Esophagus muscularis mucosa (tissue), 4 donors: ENCODE measurements at regions not wholly inside any gene's neighbourhood (a gene's known extent, or its start where the extent isn't known, plus 50 kb on each side); places are given as distances from the start of the nearest gene placed in this dataset.

Experiments
- DNase-seq: peaks from one replicate; pipeline ENCODE4 v3.0.0-alpha.2; 2017; ENCODE audit errors: extremely low spot score
- H3K27ac ChIP-seq, 4 donors: fragments of 200-600 bp; sonication (generic); replicated peaks in 1 of 4; 1 replicate in 3 of 4; 2 replicates in 1 of 4; pipeline ENCODE4 v1.5.1; 2016 to 2019; ENCODE audit warnings: mild to moderate bottlenecking in 1 of 4
- H3K27me3 ChIP-seq, 4 donors: fragments of 200-600 bp; sonication (generic); one replicate each; pipeline versions ENCODE4 v1.5.1 to v1.6.0; 2016 to 2019
- H3K36me3 ChIP-seq, 4 donors: fragments of 200-600 bp; sonication (generic); one replicate each; pipeline ENCODE4 v1.5.1; 2016 to 2019
- H3K4me1 ChIP-seq, 4 donors: fragments of 200-600 bp; sonication (generic); one replicate each; pipeline ENCODE4 v1.5.1; 2016 to 2019
- H3K4me3 ChIP-seq, 4 donors: fragments of 200-600 bp; sonication (generic); 1 replicate in 2 of 4; 2 replicates in 2 of 4; pipeline ENCODE4 v1.5.1; 2016 to 2019; ENCODE audit warnings: mild to moderate bottlenecking in 4 of 4, moderate library complexity in 1 of 4
- H3K9me3 ChIP-seq, 4 donors: fragments of 200-600 bp; sonication (generic); 1 replicate in 3 of 4; 2 replicates in 1 of 4; pipeline ENCODE4 v1.5.1; 2016 to 2019
- CTCF ChIP-seq, 3 experiments: fragments of 200-600 bp in 2 of 3; fragments of 450-650 bp in 1 of 3; sonication (generic) in 2 of 3; IDR thresholded peaks; one replicate each; pipeline ENCODE4 v1.5.1; 2017 to 2019; ENCODE audit warnings: antibody characterized with exemption in 3 of 3, mild to moderate bottlenecking in 2 of 3, moderate library complexity in 1 of 3
- EP300 ChIP-seq: sonication (generic); formaldehyde crosslinking; IDR thresholded peaks from one replicate; pipeline ENCODE4 v1.6.1; 2017; ENCODE audit warnings: antibody characterized with exemption
- POLR2A ChIP-seq: fragments of 450-650 bp; IDR thresholded peaks from one replicate; pipeline ENCODE4 v1.6.1; 2017; ENCODE audit warnings: antibody characterized with exemption, moderate library complexity, mild to moderate bottlenecking, low read depth
- POLR2AphosphoS5 ChIP-seq, 2 donors: sonication (generic); formaldehyde crosslinking; IDR thresholded peaks; one replicate each; pipeline ENCODE4 v1.6.1; 2017; ENCODE audit warnings: antibody characterized with exemption in 2 of 2
- WGBS: methylation state at CpG from one replicate; pipeline ENCODE4 v1.1.5; 2018; 5-methylcytosine and 5-hydroxymethylcytosine counted together
- intact Hi-C: fragments of 100-400 bp; cut with DNase I; formaldehyde crosslinking; loops from one replicate; pipeline ENCODE4 v1.15.1; 2023

DNA sequence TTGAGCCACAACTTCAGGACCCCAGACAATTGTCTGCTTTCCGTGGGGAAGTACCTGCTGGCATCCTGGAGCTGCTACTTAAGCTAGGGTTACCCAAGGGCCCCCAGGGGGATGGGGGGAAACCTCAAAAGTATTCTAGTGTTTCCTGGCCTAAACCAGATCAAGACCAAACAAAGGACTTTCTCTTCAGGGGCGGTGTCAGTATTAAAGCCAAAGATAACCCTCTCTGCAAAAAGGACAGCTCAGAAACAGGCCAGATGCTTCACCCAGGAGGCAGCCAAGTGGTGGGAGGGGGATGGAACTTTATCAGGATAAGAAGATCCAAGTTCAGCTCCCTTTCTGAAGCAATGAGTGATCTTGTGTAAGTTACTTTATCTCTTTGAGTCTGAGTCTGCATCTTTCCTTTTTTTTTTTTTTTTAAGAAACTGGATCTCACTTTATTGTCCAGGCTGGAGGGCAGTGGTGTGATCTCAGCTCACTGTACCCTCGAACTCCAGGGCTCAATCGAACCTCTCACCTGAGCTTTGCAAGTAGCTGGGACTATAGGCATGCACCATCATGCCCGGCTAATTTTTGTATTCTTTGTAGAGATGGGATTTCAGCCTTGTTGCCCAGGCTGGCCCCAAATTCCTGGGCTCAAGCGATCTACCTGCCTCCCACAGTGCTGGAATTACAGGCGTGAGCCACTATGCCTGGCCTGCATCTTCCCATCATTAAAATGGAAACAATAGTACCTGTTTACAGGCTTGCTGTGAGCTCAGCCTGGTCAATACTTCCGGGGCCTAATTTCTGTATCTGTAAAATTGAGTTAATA, 151.8 kb upstream of the PTPRM start:
- intact Hi-C loops = no loop called here
- Histone ChIP-seq H3K9me3 (no peaks in the 10 kb centered on the region), H3K27me3 (no peaks in the 10 kb centered on the region), H3K4me3 (no peak overlapping the region), H3K4me1 (peaks cover 9 to 20% (median 12%) of the 10 kb centered on the region in 4 donors), H3K27ac (peak overlapping the region; percentile 33 to 62 (median 54)), H3K36me3 (no peaks in the 10 kb centered on the region)
- TF ChIP-seq CTCF (IDR thresholded peaks at IDR 0.05) (no peak), EP300 (no peak), POLR2AphosphoS5 (IDR thresholded peaks at IDR 0.05) (no peak), POLR2A (no peak)
- 90% methylated on average over 8 of the region's 8 CpGs for WGBS
- DNase-seq = no peak

GRCh38 chr18:7417727-7418126, 149.4 kb upstream of the PTPRM start:
- H3K36me3 ChIP-seq = no peaks in the 10 kb centered on the region
- H3K27me3 ChIP-seq = no peaks in the 10 kb centered on the region
- no peak overlapping the region for H3K27ac ChIP-seq
- intact Hi-C loops = no loop called here
- peaks cover 9 to 20% (median 12%) of the 10 kb centered on the region in 4 donors for H3K4me1 ChIP-seq
- WGBS = 86% methylated on average over 4 of the region's 4 CpGs
- no peak for DNase-seq
- TF ChIP-seq EP300 (no peak), POLR2AphosphoS5 (IDR thresholded peaks at IDR 0.05) (no peak), CTCF (IDR thresholded peaks at IDR 0.05) (no peak), POLR2A (no peak)
- H3K4me3 ChIP-seq = no peak overlapping the region
- H3K9me3 ChIP-seq = no peaks in the 10 kb centered on the region

DNA sequence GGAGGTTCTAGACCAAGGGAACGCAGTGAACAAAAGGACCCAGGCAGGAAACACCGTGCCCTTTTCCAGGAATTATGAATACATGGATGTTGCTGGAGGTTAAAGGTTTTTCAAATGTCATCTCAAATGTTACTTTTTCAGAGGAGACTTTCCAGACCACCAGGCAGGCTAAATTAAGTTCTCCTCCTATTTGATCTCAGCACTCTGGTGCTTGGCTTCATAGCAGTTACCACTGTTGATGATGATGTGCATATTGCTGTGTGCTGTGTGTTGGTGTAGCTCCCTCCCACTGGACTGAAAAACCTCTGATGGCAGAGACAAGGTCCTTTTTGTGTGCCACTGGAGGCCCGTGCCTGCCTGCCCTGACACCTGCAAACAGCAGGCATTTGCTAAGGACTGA, 137.3 kb upstream of the PTPRM start:
- Histone ChIP-seq H3K4me1 (no peaks in the 10 kb centered on the region), H3K9me3 (no peaks in the 10 kb centered on the region), H3K27me3 (no peaks in the 10 kb centered on the region), H3K36me3 (no peaks in the 10 kb centered on the region), H3K4me3 (no peak overlapping the region), H3K27ac (no peak overlapping the region)
- TF ChIP-seq POLR2A (no peak), POLR2AphosphoS5 (IDR thresholded peaks at IDR 0.05) (no peak), CTCF (IDR thresholded peaks at IDR 0.05) (no peak), EP300 (no peak)
- no peak for DNase-seq
- intact Hi-C loops = no loop called here
- WGBS = 83% methylated on average over 3 of the region's 3 CpGs

DNA sequence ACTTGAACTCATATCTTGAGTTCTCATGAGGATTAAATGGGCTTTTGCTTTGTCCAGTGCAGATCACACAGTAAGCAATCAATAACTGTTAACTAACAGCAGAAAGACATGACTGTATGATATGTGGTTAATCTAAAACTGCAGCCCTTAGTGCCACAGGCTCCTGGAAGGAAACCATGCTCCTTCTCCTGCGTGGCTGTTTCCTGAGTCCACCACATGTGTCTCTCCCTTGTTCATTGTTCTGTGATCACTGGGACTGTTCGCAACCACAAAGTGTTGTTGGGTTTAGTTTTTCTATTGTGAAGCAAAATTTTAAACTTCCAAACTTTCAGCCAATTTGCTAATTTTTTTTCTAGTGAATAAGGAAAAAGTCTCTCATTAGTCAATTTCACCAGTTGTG, 130.9 kb upstream of the PTPRM start:
- intact Hi-C loops = no loop called here
- WGBS = 77% methylated on average over 2 of the region's 2 CpGs

More for the DNA sequence above, 130.9 kb upstream of the PTPRM start:
- Histone ChIP-seq H3K27me3 (no peaks in the 10 kb centered on the region), H3K36me3 (no peaks in the 10 kb centered on the region), H3K4me1 (no peaks in the 10 kb centered on the region), H3K4me3 (no peak overlapping the region), H3K27ac (no peak overlapping the region), H3K9me3 (no peaks in the 10 kb centered on the region)
- TF ChIP-seq POLR2A (no peak), EP300 (no peak), POLR2AphosphoS5 (IDR thresholded peaks at IDR 0.05) (no peak), CTCF (IDR thresholded peaks at IDR 0.05) (no peak)
- no peak for DNase-seq
